GM12874 (cell line): ENCODE measurements at regions not wholly inside any gene's neighbourhood (a gene's known extent, or its start where the extent isn't known, plus 50 kb on each side); places are given as distances from the start of the nearest gene placed in this dataset.

Experiments
- TF ChIP-seq, protein P1 (sequence below): IDR thresholded peaks from 2 replicates; pipeline ENCODE4 v1.5.1; 2011; ENCODE audit warnings: low read depth, mild to moderate bottlenecking, control low read depth, low read length, moderate library complexity; ENCODE audit not compliant: insufficient read depth

GRCh38 chr14:82720431-82720830, 1186.8 kb upstream of the SEL1L start:
- TF ChIP-seq, protein P1, sequence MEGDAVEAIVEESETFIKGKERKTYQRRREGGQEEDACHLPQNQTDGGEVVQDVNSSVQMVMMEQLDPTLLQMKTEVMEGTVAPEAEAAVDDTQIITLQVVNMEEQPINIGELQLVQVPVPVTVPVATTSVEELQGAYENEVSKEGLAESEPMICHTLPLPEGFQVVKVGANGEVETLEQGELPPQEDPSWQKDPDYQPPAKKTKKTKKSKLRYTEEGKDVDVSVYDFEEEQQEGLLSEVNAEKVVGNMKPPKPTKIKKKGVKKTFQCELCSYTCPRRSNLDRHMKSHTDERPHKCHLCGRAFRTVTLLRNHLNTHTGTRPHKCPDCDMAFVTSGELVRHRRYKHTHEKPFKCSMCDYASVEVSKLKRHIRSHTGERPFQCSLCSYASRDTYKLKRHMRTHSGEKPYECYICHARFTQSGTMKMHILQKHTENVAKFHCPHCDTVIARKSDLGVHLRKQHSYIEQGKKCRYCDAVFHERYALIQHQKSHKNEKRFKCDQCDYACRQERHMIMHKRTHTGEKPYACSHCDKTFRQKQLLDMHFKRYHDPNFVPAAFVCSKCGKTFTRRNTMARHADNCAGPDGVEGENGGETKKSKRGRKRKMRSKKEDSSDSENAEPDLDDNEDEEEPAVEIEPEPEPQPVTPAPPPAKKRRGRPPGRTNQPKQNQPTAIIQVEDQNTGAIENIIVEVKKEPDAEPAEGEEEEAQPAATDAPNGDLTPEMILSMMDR, result no peak

DNA sequence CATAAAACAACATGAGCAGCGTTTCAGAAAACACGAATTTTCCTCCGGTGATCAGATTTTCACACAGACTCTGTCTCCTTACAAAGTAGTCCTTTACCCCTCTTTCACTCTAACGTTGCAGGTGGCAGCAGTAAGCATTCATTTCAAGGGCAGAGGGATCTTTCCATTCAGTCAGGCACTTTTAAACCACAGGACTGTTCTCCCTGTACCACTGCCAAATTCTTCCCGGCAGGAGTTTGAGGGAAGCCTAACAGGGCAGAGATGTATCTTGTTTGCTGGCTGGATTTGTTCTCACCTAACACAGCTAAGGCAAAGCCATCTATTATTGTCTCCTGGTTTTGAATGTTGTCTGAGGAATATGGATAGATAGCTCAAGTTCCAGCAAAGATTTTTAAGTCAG, 1187.3 kb upstream of the SEL1L start:
- TF ChIP-seq, protein P1, result no peak

DNA sequence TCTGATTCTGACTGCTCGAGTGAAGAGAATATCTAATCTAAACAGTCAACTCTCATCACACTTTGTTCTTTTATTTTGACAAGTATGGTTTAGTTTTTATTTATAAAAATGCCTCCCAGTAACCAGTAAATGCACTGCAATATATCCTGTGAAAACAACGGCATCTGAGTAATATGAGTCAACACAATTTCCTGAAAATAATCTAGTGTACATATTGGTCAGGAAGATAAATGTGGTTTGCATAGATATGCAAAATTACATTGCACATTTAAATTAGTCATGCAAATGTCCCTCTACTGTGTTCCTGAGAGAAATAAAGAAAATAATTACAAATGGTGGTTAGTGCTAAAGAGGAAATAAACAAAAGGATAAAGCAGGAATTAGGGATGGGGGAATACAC, 1190.7 kb upstream of the SEL1L start:
- TF ChIP-seq, protein P1, result no peak

- TF ChIP-seq, protein P1, result no peak
These were observed 1191.6 kb upstream of the SEL1L start for GRCh38 chr14:82725213-82725612.

DNA sequence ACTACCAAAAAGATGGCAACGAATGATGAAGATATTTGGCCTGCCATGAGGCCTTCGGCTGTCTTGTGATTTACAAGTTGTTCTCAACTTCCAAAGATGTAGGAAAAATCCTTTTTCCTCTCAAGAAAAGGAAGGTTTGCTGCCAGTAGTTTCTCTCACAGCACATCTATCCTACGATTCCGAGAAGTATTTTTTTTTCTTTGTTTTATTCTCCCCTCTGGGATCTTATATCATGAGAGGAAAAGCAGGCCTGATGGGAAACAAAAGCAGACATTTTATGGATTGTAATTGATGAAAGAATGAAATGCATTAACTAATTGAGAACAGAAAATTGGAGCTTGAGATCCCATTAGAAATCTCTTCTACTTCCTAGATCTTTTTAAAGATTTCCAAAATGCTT, 1197.9 kb upstream of the SEL1L start:
- TF ChIP-seq, protein P1, result no peak

DNA sequence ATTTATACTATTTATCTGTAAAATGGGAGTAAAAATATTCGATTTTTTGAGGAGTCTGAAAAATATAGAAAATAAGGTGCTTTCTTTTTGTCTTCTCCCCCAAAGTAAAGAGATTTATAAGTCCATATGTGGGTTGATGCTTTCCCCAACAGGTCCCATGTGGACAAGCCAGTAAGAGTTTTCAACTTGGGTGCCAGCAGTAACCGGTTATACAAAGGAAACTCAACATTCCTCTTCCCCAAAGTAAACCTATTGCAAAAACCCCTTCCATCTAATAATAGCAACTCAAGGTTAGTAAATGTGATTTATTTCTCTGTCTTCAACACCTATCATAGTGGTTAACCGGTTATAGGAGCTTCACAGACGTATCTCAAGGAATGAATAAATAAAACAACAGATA, 1206.9 kb upstream of the SEL1L start:
- TF ChIP-seq, protein P1, result no peak

GRCh38 chr14:82755476-82755875, 1221.8 kb upstream of the SEL1L start:
- TF ChIP-seq, protein P1, result no peak

GRCh38 chr14:82755923-82756322, 1222.3 kb upstream of the SEL1L start:
- TF ChIP-seq, protein P1, result no peak
